GM23338 (cell line): ENCODE measurements at regions not wholly inside any gene's neighbourhood (a gene's known extent, or its start where the extent isn't known, plus 50 kb on each side); places are given as distances from the start of the nearest gene placed in this dataset.

Experiments
- ATAC-seq: fragments of 200-7000 bp; cut with Tn5 transposase; 3 replicates; pipeline ENCODE4 v1.9.1; 2020
- DNase-seq: peaks from one replicate; pipeline ENCODE4 v3.0.0-alpha.2; 2015; ENCODE audit warnings: low spot score
- H2AFZ ChIP-seq: fragments of 200-600 bp; sonication (generic); 2 replicates; pipeline ENCODE4 v1.8.0; 2016; ENCODE audit warnings: antibody characterized with exemption, mild to moderate bottlenecking, moderate library complexity
- H3F3A ChIP-seq: fragments of 200-600 bp; sonication (generic); replicated peaks from 2 replicates; pipeline ENCODE4 v1.8.0; 2017; ENCODE audit warnings: antibody characterized with exemption, mixed run types, low read depth
- H3K27ac ChIP-seq: fragments of 200-600 bp; sonication (generic); 2 replicates; pipeline ENCODE4 v1.6.1; 2016; ENCODE audit warnings: low read depth
- H3K27me3 ChIP-seq: fragments of 200-600 bp; sonication (generic); 2 replicates; pipeline ENCODE4 v1.8.0; 2016; ENCODE audit warnings: mild to moderate bottlenecking, mixed run types, moderate library complexity; ENCODE audit not compliant: insufficient read depth
- H3K36me3 ChIP-seq: fragments of 200-600 bp; sonication (generic); 2 replicates; pipeline ENCODE4 v1.8.0; 2016; ENCODE audit warnings: mild to moderate bottlenecking; ENCODE audit not compliant: insufficient read depth
- H3K4me1 ChIP-seq: fragments of 200-600 bp; sonication (generic); 2 replicates; pipeline ENCODE4 v1.8.0; 2016; ENCODE audit warnings: mild to moderate bottlenecking, moderate library complexity; ENCODE audit not compliant: insufficient read depth
- H3K4me2 ChIP-seq: fragments of 200-600 bp; sonication (generic); 2 replicates; pipeline ENCODE4 v1.7.1; 2017; ENCODE audit warnings: mixed run types
- H3K4me3 ChIP-seq: fragments of 200-600 bp; sonication (generic); 2 replicates; pipeline ENCODE4 v1.6.1; 2016; ENCODE audit warnings: mixed run types
- H3K79me2 ChIP-seq: fragments of 200-600 bp; sonication (generic); replicated peaks from 2 replicates; pipeline ENCODE4 v1.8.0; 2017; ENCODE audit warnings: mild to moderate bottlenecking; ENCODE audit not compliant: insufficient read depth
- H3K9me2 ChIP-seq: fragments of 200-600 bp; sonication (generic); 2 replicates; pipeline ENCODE4 v1.8.0; 2017; ENCODE audit not compliant: insufficient read depth
- H4K20me1 ChIP-seq: fragments of 200-600 bp; sonication (generic); replicated peaks from 2 replicates; pipeline ENCODE4 v1.8.0; 2017; ENCODE audit warnings: mild to moderate bottlenecking; ENCODE audit not compliant: insufficient read depth
- H3K27ac Mint-ChIP-seq: 2 replicates; pipeline ENCODE4 v1.8.0; 2020; ENCODE audit warnings: inconsistent platforms, mild to moderate bottlenecking, moderate library complexity, mixed read lengths
- H3K27me3 Mint-ChIP-seq: 3 replicates; pipeline ENCODE4 v1.8.0; 2022; ENCODE audit warnings: low read depth, mild to moderate bottlenecking, moderate library complexity, mixed read lengths, inconsistent platforms; ENCODE audit not compliant: insufficient read depth, poor library complexity
- H3K36me3 Mint-ChIP-seq: 3 replicates; pipeline ENCODE4 v1.8.0; 2021; ENCODE audit warnings: low read depth, mild to moderate bottlenecking, inconsistent platforms, moderate library complexity, mixed read lengths
- H3K4me1 Mint-ChIP-seq: 3 replicates; pipeline ENCODE4 v1.8.0; 2020; ENCODE audit warnings: mild to moderate bottlenecking, inconsistent platforms, mixed read lengths
- H3K4me3 Mint-ChIP-seq: 3 replicates; pipeline ENCODE4 v1.8.0; 2021; ENCODE audit warnings: moderate library complexity, mild to moderate bottlenecking, inconsistent platforms, mixed read lengths
- H3K9me3 Mint-ChIP-seq: 3 replicates; pipeline ENCODE4 v1.8.0; 2020; ENCODE audit warnings: moderate library complexity, mild to moderate bottlenecking, inconsistent platforms, mixed read lengths
- ETS1 ChIP-seq: IDR thresholded peaks from 2 replicates; pipeline ENCODE4 v1.6.1; 2016; ENCODE audit warnings: antibody characterized with exemption
- EZH2phosphoT487 ChIP-seq: fragments of 200-600 bp; sonication (generic); IDR thresholded peaks from one replicate; pipeline ENCODE4 v1.8.1; 2018; ENCODE audit warnings: antibody characterized with exemption; ENCODE audit not compliant: unreplicated experiment
- POLR2AphosphoS5 ChIP-seq: IDR thresholded peaks from 2 replicates; pipeline ENCODE4 v1.6.1; 2016; ENCODE audit warnings: antibody characterized with exemption, low read depth
- TF ChIP-seq, protein P1 (sequence below): fragments of 250-450 bp; sonication (Bioruptor Pico); IDR thresholded peaks from 2 replicates; pipeline ENCODE4 v1.5.0; 2020; ENCODE audit warnings: mild to moderate bottlenecking, moderate library complexity
- TF ChIP-seq, protein P2 (sequence below): IDR thresholded peaks from one replicate; pipeline ENCODE4 v1.6.1; 2018; ENCODE audit warnings: antibody characterized with exemption; ENCODE audit not compliant: unreplicated experiment

DNA sequence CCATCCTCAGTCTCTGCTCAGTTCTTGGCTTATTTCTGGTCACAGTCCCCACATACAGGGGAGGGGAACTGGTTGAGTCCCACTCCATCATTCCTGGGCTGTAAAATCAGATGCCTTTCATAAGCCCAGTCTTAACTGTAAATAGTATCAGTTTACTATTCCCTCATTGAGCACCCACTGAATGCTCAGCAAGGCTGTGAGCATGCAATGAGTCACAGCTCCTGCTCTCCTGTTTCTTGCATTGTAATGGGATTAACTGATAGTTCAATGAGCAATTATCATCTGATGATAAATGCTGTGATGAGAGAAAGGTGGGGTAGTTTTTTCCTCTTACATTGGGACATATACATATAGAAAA, 113.6 kb upstream of the TPM1 start:
- Histone ChIP-seq H3F3A (no peaks in the 10 kb centered on the region), H3K9me2 (peaks cover 4% of the 10 kb centered on the region; the same call in 1 of the 2 replicates), H3K27me3 (no peaks in the 10 kb centered on the region), H3K27ac (no peak overlapping the region), H3K4me2 (no peak overlapping the region), H3K36me3 (no peaks in the 10 kb centered on the region), H4K20me1 (no peaks in the 10 kb centered on the region), H3K4me1 (no peaks in the 10 kb centered on the region), H3K79me2 (no peaks in the 10 kb centered on the region), H2AFZ (no peak overlapping the region), H3K4me3 (no peak overlapping the region)
- Mint-ChIP-seq H3K9me3 (no peaks in the 10 kb centered on the region; the same call in 2 of the 3 replicates), H3K27ac (no peak overlapping the region), H3K27me3 (peaks cover 2% of the 10 kb centered on the region), H3K4me1 (no peaks in the 10 kb centered on the region; the same call in 2 of the 3 replicates), H3K36me3 (no peaks in the 10 kb centered on the region), H3K4me3 (no peak overlapping the region)
- DNase-seq (no peak), ATAC-seq (no peak)
- TF ChIP-seq, protein P1, sequence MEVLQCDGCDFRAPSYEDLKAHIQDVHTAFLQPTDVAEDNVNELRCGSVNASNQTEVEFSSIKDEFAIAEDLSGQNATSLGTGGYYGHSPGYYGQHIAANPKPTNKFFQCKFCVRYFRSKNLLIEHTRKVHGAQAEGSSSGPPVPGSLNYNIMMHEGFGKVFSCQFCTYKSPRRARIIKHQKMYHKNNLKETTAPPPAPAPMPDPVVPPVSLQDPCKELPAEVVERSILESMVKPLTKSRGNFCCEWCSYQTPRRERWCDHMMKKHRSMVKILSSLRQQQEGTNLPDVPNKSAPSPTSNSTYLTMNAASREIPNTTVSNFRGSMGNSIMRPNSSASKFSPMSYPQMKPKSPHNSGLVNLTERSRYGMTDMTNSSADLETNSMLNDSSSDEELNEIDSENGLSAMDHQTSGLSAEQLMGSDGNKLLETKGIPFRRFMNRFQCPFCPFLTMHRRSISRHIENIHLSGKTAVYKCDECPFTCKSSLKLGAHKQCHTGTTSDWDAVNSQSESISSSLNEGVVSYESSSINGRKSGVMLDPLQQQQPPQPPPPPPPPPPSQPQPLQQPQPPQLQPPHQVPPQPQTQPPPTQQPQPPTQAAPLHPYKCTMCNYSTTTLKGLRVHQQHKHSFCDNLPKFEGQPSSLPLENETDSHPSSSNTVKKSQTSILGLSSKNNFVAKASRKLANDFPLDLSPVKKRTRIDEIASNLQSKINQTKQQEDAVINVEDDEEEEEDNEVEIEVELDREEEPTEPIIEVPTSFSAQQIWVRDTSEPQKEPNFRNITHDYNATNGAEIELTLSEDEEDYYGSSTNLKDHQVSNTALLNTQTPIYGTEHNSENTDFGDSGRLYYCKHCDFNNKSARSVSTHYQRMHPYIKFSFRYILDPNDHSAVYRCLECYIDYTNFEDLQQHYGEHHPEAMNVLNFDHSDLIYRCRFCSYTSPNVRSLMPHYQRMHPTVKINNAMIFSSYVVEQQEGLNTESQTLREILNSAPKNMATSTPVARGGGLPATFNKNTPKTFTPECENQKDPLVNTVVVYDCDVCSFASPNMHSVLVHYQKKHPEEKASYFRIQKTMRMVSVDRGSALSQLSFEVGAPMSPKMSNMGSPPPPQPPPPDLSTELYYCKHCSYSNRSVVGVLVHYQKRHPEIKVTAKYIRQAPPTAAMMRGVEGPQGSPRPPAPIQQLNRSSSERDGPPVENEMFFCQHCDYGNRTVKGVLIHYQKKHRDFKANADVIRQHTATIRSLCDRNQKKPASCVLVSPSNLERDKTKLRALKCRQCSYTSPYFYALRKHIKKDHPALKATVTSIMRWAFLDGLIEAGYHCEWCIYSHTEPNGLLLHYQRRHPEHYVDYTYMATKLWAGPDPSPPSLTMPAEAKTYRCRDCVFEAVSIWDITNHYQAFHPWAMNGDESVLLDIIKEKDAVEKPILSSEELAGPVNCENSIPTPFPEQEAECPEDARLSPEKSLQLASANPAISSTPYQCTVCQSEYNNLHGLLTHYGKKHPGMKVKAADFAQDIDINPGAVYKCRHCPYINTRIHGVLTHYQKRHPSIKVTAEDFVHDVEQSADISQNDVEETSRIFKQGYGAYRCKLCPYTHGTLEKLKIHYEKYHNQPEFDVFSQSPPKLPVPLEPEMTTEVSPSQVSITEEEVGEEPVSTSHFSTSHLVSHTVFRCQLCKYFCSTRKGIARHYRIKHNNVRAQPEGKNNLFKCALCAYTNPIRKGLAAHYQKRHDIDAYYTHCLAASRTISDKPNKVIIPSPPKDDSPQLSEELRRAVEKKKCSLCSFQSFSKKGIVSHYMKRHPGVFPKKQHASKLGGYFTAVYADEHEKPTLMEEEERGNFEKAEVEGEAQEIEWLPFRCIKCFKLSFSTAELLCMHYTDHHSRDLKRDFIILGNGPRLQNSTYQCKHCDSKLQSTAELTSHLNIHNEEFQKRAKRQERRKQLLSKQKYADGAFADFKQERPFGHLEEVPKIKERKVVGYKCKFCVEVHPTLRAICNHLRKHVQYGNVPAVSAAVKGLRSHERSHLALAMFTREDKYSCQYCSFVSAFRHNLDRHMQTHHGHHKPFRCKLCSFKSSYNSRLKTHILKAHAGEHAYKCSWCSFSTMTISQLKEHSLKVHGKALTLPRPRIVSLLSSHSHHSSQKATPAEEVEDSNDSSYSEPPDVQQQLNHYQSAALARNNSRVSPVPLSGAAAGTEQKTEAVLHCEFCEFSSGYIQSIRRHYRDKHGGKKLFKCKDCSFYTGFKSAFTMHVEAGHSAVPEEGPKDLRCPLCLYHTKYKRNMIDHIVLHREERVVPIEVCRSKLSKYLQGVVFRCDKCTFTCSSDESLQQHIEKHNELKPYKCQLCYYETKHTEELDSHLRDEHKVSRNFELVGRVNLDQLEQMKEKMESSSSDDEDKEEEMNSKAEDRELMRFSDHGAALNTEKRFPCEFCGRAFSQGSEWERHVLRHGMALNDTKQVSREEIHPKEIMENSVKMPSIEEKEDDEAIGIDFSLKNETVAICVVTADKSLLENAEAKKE = no peak
- TF ChIP-seq ETS1 (no peak), POLR2AphosphoS5 (no peak), EZH2phosphoT487 (no peak)
- TF ChIP-seq, protein P2, sequence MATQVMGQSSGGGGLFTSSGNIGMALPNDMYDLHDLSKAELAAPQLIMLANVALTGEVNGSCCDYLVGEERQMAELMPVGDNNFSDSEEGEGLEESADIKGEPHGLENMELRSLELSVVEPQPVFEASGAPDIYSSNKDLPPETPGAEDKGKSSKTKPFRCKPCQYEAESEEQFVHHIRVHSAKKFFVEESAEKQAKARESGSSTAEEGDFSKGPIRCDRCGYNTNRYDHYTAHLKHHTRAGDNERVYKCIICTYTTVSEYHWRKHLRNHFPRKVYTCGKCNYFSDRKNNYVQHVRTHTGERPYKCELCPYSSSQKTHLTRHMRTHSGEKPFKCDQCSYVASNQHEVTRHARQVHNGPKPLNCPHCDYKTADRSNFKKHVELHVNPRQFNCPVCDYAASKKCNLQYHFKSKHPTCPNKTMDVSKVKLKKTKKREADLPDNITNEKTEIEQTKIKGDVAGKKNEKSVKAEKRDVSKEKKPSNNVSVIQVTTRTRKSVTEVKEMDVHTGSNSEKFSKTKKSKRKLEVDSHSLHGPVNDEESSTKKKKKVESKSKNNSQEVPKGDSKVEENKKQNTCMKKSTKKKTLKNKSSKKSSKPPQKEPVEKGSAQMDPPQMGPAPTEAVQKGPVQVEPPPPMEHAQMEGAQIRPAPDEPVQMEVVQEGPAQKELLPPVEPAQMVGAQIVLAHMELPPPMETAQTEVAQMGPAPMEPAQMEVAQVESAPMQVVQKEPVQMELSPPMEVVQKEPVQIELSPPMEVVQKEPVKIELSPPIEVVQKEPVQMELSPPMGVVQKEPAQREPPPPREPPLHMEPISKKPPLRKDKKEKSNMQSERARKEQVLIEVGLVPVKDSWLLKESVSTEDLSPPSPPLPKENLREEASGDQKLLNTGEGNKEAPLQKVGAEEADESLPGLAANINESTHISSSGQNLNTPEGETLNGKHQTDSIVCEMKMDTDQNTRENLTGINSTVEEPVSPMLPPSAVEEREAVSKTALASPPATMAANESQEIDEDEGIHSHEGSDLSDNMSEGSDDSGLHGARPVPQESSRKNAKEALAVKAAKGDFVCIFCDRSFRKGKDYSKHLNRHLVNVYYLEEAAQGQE = no peak
